ENCODE measurements at regions not wholly inside any gene's neighbourhood (a gene's known extent, or its start where the extent isn't known, plus 50 kb on each side); places are given as distances from the start of the nearest gene placed in this dataset.

- in situ Hi-C loops (cut with MboI; ENCODE audit: low sequenced_read_pairs): no loop called here
Observed at GRCh38 chr6:137767911-137768690, 99.0 kb upstream of the TNFAIP3 start.

GRCh38 chr6:137768935-137769334 lies 98.1 kb upstream of the TNFAIP3 start:
- in situ Hi-C loops (cut with MboI; ENCODE audit: low sequenced_read_pairs): no loop called here

- in situ Hi-C loops (cut with MboI; ENCODE audit: low sequenced_read_pairs): no loop called here
Observed at GRCh38 chr6:137769797-137770362, 97.2 kb upstream of the TNFAIP3 start.

GRCh38 chr6:137772541-137773250 lies 94.4 kb upstream of the TNFAIP3 start:
- in situ Hi-C loops (cut with MboI; ENCODE audit: low sequenced_read_pairs): no loop called here

GRCh38 chr6:137775227-137775626 lies 91.8 kb upstream of the TNFAIP3 start:
- in situ Hi-C loops (cut with MboI; ENCODE audit: low sequenced_read_pairs): no loop called here

GRCh38 chr6:137775720-137776119 lies 91.3 kb upstream of the TNFAIP3 start:
- in situ Hi-C loops (cut with MboI; ENCODE audit: low sequenced_read_pairs): no loop called here

- in situ Hi-C loops (cut with MboI; ENCODE audit: low sequenced_read_pairs): no loop called here
Observed at GRCh38 chr6:137776256-137776655, 90.8 kb upstream of the TNFAIP3 start.

GRCh38 chr6:137776786-137777686 lies 90.0 kb upstream of the TNFAIP3 start:
- in situ Hi-C loops (cut with MboI; ENCODE audit: low sequenced_read_pairs): no loop called here

GRCh38 chr6:137777687-137778075 lies 89.4 kb upstream of the TNFAIP3 start:
- in situ Hi-C loops (cut with MboI; ENCODE audit: low sequenced_read_pairs): no loop called here

- in situ Hi-C loops (cut with MboI; ENCODE audit: low sequenced_read_pairs): no loop called here
Observed at GRCh38 chr6:137779982-137780381, 87.1 kb upstream of the TNFAIP3 start.

- in situ Hi-C loops (cut with MboI; ENCODE audit: low sequenced_read_pairs): no loop called here
Observed at GRCh38 chr6:137780447-137781034, 86.5 kb upstream of the TNFAIP3 start.

GRCh38 chr6:137781639-137782038 lies 85.4 kb upstream of the TNFAIP3 start:
- in situ Hi-C loops (cut with MboI; ENCODE audit: low sequenced_read_pairs): no loop called here

GRCh38 chr6:137782166-137783039 lies 84.7 kb upstream of the TNFAIP3 start:
- in situ Hi-C loops (cut with MboI; ENCODE audit: low sequenced_read_pairs): no loop called here

- in situ Hi-C loops (cut with MboI; ENCODE audit: low sequenced_read_pairs): no loop called here
Observed at GRCh38 chr6:137783710-137784109, 83.3 kb upstream of the TNFAIP3 start.

GRCh38 chr6:137784583-137784982 lies 82.5 kb upstream of the TNFAIP3 start:
- in situ Hi-C loops (cut with MboI; ENCODE audit: low sequenced_read_pairs): no loop called here

- in situ Hi-C loops (cut with MboI; ENCODE audit: low sequenced_read_pairs): no loop called here
Observed at GRCh38 chr6:137787016-137787415, 80.0 kb upstream of the TNFAIP3 start.

- in situ Hi-C loops (cut with MboI; ENCODE audit: low sequenced_read_pairs): no loop called here
Observed at GRCh38 chr6:137788248-137788647, 78.8 kb upstream of the TNFAIP3 start.

GRCh38 chr6:137791281-137792159 lies 75.5 kb upstream of the TNFAIP3 start:
- in situ Hi-C loops (cut with MboI; ENCODE audit: low sequenced_read_pairs): no loop called here
